ENCODE measurements at regions not wholly inside any gene's neighbourhood (a gene's known extent, or its start where the extent isn't known, plus 50 kb on each side); places are given as distances from the start of the nearest gene placed in this dataset.

GRCh38 chr10:28250782-28251181 lies 52.1 kb downstream of the MPP7 start:
- no peak overlapping the region for H3K9ac ChIP-seq (ENCODE audit: low read length)
- TF ChIP-seq CTCF (IDR thresholded peaks at IDR 0.05; ENCODE audit: low read length) (peak; percentile 47), EZH2phosphoT487 (IDR thresholded peaks at IDR 0.05; ENCODE audit: low read length) (no peak)
- DNase-seq, result peak; percentile 40

GRCh38 chr10:28250358-28250757 lies 52.5 kb downstream of the MPP7 start:
- H3F3A ChIP-seq (ENCODE audit: insufficient read depth, low read length), result no peaks in the 10 kb centered on the region
- H3K27me3 ChIP-seq (replicated peaks; ENCODE audit: insufficient read depth, low read length), result no peaks in the 10 kb centered on the region
- H3K27ac ChIP-seq (ENCODE audit: low read length), result no peak overlapping the region
- H3K9me3 ChIP-seq (replicated peaks; ENCODE audit: insufficient read depth, low read length), result no peaks in the 10 kb centered on the region
- no peaks in the 10 kb centered on the region for H4K20me1 ChIP-seq (ENCODE audit: insufficient read depth, low read length)
- DNase-seq, result no peak
- H3K79me2 ChIP-seq (ENCODE audit: low read length), result no peaks in the 10 kb centered on the region
- no peak overlapping the region for H3K4me3 ChIP-seq (ENCODE audit: low read length)
- H3K4me2 ChIP-seq (ENCODE audit: low read depth, low read length), result no peak overlapping the region
- H3K36me3 ChIP-seq (replicated peaks; ENCODE audit: insufficient read depth, low read length), result no peaks in the 10 kb centered on the region
- no peak overlapping the region for H2AFZ ChIP-seq (ENCODE audit: low read length)
- H3K4me1 ChIP-seq (ENCODE audit: low read length), result no peaks in the 10 kb centered on the region
- TF ChIP-seq CTCF (IDR thresholded peaks at IDR 0.05; ENCODE audit: low read length), result no peak
- TF ChIP-seq EZH2phosphoT487 (IDR thresholded peaks at IDR 0.05; ENCODE audit: low read length), result no peak
- no peak for TF ChIP-seq EZH2 (optimal IDR thresholded peaks at IDR 0.05; ENCODE audit: low read depth, low read length)
- no peaks in the 10 kb centered on the region for H3K9me2 ChIP-seq (replicated peaks; ENCODE audit: insufficient read depth, low read length)
- no peak overlapping the region for H3K9ac ChIP-seq (ENCODE audit: low read length)

More at GRCh38 chr10:28250782-28251181, 52.1 kb downstream of the MPP7 start:
- Histone ChIP-seq H3K9me3 (replicated peaks; ENCODE audit: insufficient read depth, low read length) (no peaks in the 10 kb centered on the region), H3K4me3 (ENCODE audit: low read length) (no peak overlapping the region), H3K79me2 (ENCODE audit: low read length) (no peaks in the 10 kb centered on the region), H3K4me1 (ENCODE audit: low read length) (no peaks in the 10 kb centered on the region), H4K20me1 (ENCODE audit: insufficient read depth, low read length) (no peaks in the 10 kb centered on the region), H3K27me3 (replicated peaks; ENCODE audit: insufficient read depth, low read length) (no peaks in the 10 kb centered on the region), H3K27ac (ENCODE audit: low read length) (no peak overlapping the region), H3K36me3 (replicated peaks; ENCODE audit: insufficient read depth, low read length) (no peaks in the 10 kb centered on the region), H3K9me2 (replicated peaks; ENCODE audit: insufficient read depth, low read length) (no peaks in the 10 kb centered on the region), H3K4me2 (ENCODE audit: low read depth, low read length) (no peak overlapping the region), H3F3A (ENCODE audit: insufficient read depth, low read length) (no peaks in the 10 kb centered on the region), H2AFZ (ENCODE audit: low read length) (no peak overlapping the region)

- Histone ChIP-seq H3K9me2 (replicated peaks; ENCODE audit: insufficient read depth, low read length) (no peaks in the 10 kb centered on the region), H3K4me3 (ENCODE audit: low read length) (no peak overlapping the region), H3K9ac (ENCODE audit: low read length) (no peak overlapping the region), H3K36me3 (replicated peaks; ENCODE audit: insufficient read depth, low read length) (no peaks in the 10 kb centered on the region), H3K27me3 (replicated peaks; ENCODE audit: insufficient read depth, low read length) (no peaks in the 10 kb centered on the region), H4K20me1 (ENCODE audit: insufficient read depth, low read length) (no peaks in the 10 kb centered on the region), H3K79me2 (ENCODE audit: low read length) (no peaks in the 10 kb centered on the region), H2AFZ (ENCODE audit: low read length) (no peak overlapping the region), H3F3A (ENCODE audit: insufficient read depth, low read length) (no peaks in the 10 kb centered on the region), H3K27ac (ENCODE audit: low read length) (no peak overlapping the region), H3K9me3 (replicated peaks; ENCODE audit: insufficient read depth, low read length) (no peaks in the 10 kb centered on the region), H3K4me1 (ENCODE audit: low read length) (no peaks in the 10 kb centered on the region), H3K4me2 (ENCODE audit: low read depth, low read length) (no peak overlapping the region)
- no peak for DNase-seq
- TF ChIP-seq EZH2phosphoT487 (IDR thresholded peaks at IDR 0.05; ENCODE audit: low read length), result no peak
- TF ChIP-seq CTCF (IDR thresholded peaks at IDR 0.05; ENCODE audit: low read length), result no peak
- TF ChIP-seq EZH2 (optimal IDR thresholded peaks at IDR 0.05; ENCODE audit: low read depth, low read length), result no peak
Observed at GRCh38 chr10:28249512-28249911, 53.4 kb downstream of the MPP7 start.

Data from MM.1S (cell line).